ENCODE measurements at regions not wholly inside any gene's neighbourhood (a gene's known extent, or its start where the extent isn't known, plus 50 kb on each side); places are given as distances from the start of the nearest gene placed in this dataset.
A peak's percentile ranks its signal among the peaks of the same experiment; 100 is the strongest.

- Histone ChIP-seq H3K9me3 (ENCODE audit: control insufficient read depth, low read length) (peaks cover 17% of the 10 kb centered on the region), H3K4me3 (ENCODE audit: low read length) (no peak overlapping the region), H3K9ac (ENCODE audit: extremely low read depth, low read length, poor library complexity, severe bottlenecking) (no peak overlapping the region), H3K27ac (ENCODE audit: low read depth, low read length) (no peak overlapping the region), H3K4me1 (ENCODE audit: control insufficient read depth, insufficient read depth, low read length) (no peaks in the 10 kb centered on the region), H3K36me3 (ENCODE audit: control insufficient read depth, insufficient read depth, low read length) (no peaks in the 10 kb centered on the region), H3K27me3 (ENCODE audit: control insufficient read depth, insufficient read depth, low read length, poor library complexity, severe bottlenecking) (no peaks in the 10 kb centered on the region)
- Mint-ChIP-seq H3K27ac (peak overlapping the region; percentile 7), H3K9me3 (peaks cover 6% of the 10 kb centered on the region), H3K36me3 (ENCODE audit: low read depth) (no peaks in the 10 kb centered on the region), H3K27me3 (ENCODE audit: insufficient read depth) (peaks cover 7% of the 10 kb centered on the region), H3K4me3 (no peak overlapping the region), H3K4me1 (peaks cover 18% of the 10 kb centered on the region)
- DNase-seq, result no peak
- TF ChIP-seq CTCF (conservative IDR thresholded peaks at IDR 0.05), result no peak
- 78 to 89% methylated on average over 5 of the region's 5 CpGs for WGBS, 2 experiments (ENCODE audit: insufficient coverage in 1 of 2, insufficient read length in 1 of 2)
Measured at GRCh38 chr14:54211551-54212308, 185.1 kb upstream of the CDKN3 start.

- no peaks in the 10 kb centered on the region for H3K4me1 ChIP-seq (ENCODE audit: control insufficient read depth, insufficient read depth, low read length)
- DNase-seq, result no peak
- no peaks in the 10 kb centered on the region for H3K36me3 ChIP-seq (ENCODE audit: control insufficient read depth, insufficient read depth, low read length)
- Mint-ChIP-seq H3K27me3 (ENCODE audit: insufficient read depth) (peaks cover 19% of the 10 kb centered on the region), H3K9me3 (peaks cover 6% of the 10 kb centered on the region), H3K27ac (no peak overlapping the region), H3K36me3 (ENCODE audit: low read depth) (no peaks in the 10 kb centered on the region), H3K4me3 (no peak overlapping the region), H3K4me1 (peaks cover 21% of the 10 kb centered on the region)
- H3K9me3 ChIP-seq (ENCODE audit: control insufficient read depth, low read length), result peaks cover 17% of the 10 kb centered on the region
- no peaks in the 10 kb centered on the region for H3K27me3 ChIP-seq (ENCODE audit: control insufficient read depth, insufficient read depth, low read length, poor library complexity, severe bottlenecking)
- no peak for TF ChIP-seq CTCF (conservative IDR thresholded peaks at IDR 0.05)
- no peak overlapping the region for H3K27ac ChIP-seq (ENCODE audit: low read depth, low read length)
- H3K9ac ChIP-seq (ENCODE audit: extremely low read depth, low read length, poor library complexity, severe bottlenecking), result no peak overlapping the region
- 97 to 100% methylated on average over 1 of the region's 1 CpG for WGBS, 2 experiments (ENCODE audit: insufficient coverage in 1 of 2, insufficient read length in 1 of 2)
- H3K4me3 ChIP-seq (ENCODE audit: low read length), result no peak overlapping the region
Measured at GRCh38 chr14:54213536-54213935, 183.3 kb upstream of the CDKN3 start.

DNA sequence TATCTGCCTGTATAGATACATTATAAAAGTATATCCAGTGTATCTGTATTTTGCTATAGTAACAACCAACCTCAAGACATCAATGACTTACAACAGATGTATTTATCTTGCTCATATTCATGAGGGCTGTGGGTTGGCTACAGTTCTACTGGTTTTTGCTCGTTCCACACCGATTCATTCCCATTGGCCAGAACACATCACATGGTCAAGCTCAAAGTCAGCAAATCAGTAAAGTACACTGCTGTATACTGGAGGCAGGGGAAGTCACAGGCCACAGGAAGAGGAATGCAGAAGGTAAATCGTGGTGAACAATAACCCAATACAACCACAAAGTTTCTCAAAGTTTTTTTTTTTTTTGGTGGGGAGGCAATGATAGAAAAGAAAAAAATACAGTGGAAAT lies 180.0 kb upstream of the CDKN3 start:
- DNase-seq, result no peak
- no peak overlapping the region for H3K27ac ChIP-seq (ENCODE audit: low read depth, low read length)
- no peaks in the 10 kb centered on the region for H3K36me3 ChIP-seq (ENCODE audit: control insufficient read depth, insufficient read depth, low read length)
- H3K4me1 Mint-ChIP-seq, result peaks cover 33% of the 10 kb centered on the region
- peaks cover 15% of the 10 kb centered on the region for H3K4me1 ChIP-seq (ENCODE audit: control insufficient read depth, insufficient read depth, low read length)
- no peaks in the 10 kb centered on the region for H3K36me3 Mint-ChIP-seq (ENCODE audit: low read depth)
- no peak overlapping the region for H3K4me3 ChIP-seq (ENCODE audit: low read length)
- no peak overlapping the region for H3K9ac ChIP-seq (ENCODE audit: extremely low read depth, low read length, poor library complexity, severe bottlenecking)
- peaks cover 32% of the 10 kb centered on the region for H3K27me3 ChIP-seq (ENCODE audit: control insufficient read depth, insufficient read depth, low read length, poor library complexity, severe bottlenecking)
- H3K4me3 Mint-ChIP-seq, result no peak overlapping the region
- H3K27me3 Mint-ChIP-seq (ENCODE audit: insufficient read depth), result peaks cover 46% of the 10 kb centered on the region
- TF ChIP-seq CTCF (conservative IDR thresholded peaks at IDR 0.05), result no peak
- H3K9me3 ChIP-seq (ENCODE audit: control insufficient read depth, low read length), result peaks cover 17% of the 10 kb centered on the region
- peaks cover 6% of the 10 kb centered on the region for H3K9me3 Mint-ChIP-seq
- 94 to 100% methylated on average over 1 to 2 of the region's 3 CpGs for WGBS, 2 experiments (ENCODE audit: insufficient coverage in 1 of 2, insufficient read length in 1 of 2)
- H3K27ac Mint-ChIP-seq, result no peak overlapping the region

All from endodermal cell (in vitro differentiated cells).